GM21360 (cell line): ENCODE measurements at regions not wholly inside any gene's neighbourhood (a gene's known extent, or its start where the extent isn't known, plus 50 kb on each side); places are given as distances from the start of the nearest gene placed in this dataset.
"Not testable (repeated sequence)": the region's sequence is repeated elsewhere in the genome, so short reads cannot be mapped to it uniquely, and the experiment has no call there.

Source experiments
- ATAC-seq: cut with Tn5 transposase; IDR thresholded peaks from one replicate; pipeline ENCODE4 v1.9.1; 2021; ENCODE audit warnings: mild to moderate bottlenecking, moderate library complexity; ENCODE audit not compliant: unreplicated experiment

DNA sequence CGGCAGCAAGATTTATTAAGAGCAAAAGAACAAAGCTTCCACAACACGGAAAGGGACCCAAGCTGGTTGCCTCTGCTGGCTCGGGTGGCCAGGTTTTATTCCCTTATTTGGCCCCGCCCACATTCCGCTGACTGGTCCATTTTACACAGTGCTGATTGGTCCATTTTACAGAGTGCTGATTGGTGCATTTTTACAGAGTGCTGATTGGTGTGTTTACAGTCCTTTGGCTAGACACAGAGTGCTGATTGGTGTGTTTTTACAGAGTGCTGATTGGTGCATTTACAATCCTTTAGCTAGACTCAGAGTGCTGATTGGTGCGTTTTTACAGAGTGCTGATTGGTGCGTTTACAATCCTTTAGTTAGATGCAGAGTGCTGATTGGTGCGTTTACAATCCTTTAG lies 358.4 kb upstream of the PDE3A start:
- ATAC-seq, result not testable (repeated sequence)

DNA sequence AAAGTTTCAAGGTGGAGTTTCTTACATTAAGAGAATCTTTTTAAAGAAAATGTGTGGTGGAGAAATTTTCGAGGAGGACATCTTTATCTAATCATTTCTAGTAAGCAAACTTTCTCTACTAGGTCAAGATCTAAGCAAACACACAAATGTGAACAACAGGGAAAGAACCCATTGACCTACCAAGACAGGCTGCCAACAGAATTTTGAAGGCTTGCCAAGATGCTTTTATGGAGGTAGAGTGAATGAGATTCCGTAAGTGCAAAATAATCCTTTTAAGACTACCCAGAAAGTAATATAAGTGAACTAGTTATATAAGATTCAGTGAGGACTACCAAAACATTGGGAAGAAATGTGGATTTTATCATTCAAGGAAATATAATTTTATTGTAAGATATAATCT lies 357.1 kb upstream of the PDE3A start:
- no peak for ATAC-seq

DNA sequence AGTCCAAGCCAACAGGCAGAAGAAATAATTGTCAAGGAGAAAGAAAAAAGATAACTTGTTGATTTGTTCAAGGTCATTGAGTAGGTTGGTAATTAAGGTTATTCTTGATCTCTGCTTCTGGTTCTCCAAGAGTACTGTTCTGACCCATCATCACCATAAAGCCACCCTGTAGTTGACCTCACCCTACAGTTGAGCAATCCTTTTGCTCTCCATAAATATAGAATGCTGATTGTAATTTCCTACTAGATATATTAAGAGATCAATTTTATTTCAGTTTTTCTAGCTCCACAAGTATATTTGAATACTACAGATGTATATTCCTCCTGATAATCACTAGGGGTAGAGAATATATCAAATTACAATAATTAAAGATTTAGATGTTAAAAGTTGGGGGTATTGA lies 350.5 kb upstream of the PDE3A start:
- ATAC-seq, result no peak

DNA sequence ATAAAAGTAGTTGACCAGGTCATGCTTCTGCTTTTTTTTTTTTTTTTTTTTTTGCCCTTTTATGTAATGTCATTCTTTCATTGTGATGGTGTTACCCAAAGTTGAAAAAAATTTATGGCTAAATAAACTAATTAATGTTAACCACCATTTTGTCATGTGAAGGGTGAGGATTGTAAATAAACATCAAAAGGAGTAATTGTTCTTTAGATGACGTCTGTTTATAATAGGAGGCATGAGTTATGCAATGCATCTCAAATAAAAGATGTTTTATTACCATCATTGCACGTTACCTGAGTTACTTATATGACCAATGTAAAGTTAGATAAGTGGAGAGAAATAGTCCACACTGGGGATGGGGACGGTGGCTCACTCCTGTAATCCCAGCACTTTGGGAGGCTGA lies 349.9 kb upstream of the PDE3A start:
- ATAC-seq, result no peak

DNA sequence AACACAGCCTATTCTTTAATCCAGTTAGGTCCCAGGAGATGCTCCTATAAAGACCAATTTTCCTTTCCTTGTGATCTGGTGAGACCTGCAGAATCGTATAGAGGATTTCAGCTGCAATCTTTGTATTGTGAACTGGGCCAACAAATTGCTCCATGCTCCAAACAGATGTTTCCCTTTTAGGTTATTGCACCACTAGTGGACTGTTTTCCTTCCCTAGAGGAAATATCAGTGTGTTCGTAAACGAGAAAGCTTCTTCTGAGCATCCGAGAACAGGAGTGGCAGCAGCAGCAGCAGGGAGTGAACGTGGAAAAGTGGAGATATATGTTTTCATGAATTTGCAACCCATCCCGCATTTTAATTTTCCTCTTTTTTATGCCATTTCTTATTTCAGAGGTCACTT lies 344.1 kb upstream of the PDE3A start:
- ATAC-seq, result no peak

DNA sequence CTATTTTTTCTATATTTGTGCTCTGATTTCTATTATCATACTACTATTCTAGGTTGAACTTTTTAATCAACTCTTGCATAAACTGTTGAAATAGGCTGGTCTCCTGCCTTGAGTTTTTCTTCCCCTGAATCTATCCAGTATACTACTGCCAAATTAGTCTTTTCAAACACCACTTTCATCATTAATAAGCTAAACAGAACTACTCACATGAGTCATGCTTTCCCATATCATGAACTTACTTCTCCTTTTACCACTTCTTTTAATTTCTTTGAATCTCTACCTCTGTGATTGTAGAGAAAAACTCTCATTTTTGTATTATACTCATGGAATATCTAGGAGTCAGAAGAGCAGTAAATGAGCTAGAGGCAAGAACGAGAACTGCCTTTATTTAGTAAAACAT lies 340.3 kb upstream of the PDE3A start:
- no peak for ATAC-seq

DNA sequence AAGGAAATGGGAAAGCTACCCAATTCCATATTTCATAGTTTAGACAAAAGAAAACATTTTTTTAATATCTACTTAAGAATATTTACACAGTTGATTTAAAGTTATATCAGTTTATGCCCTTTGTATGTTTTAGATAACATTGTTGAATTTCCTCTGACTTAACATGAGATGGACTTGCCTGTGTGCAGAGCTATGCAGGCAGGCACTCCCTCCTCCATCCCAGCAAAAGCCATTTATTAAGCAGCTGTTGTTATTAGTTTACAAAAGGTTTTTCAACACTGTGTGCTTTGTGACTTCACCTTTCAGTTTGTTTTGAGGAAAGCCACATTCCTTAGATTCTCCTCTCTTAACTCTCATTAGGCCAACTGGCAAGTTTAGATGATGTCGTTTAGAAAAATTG lies 337.5 kb upstream of the PDE3A start:
- ATAC-seq, result no peak

DNA sequence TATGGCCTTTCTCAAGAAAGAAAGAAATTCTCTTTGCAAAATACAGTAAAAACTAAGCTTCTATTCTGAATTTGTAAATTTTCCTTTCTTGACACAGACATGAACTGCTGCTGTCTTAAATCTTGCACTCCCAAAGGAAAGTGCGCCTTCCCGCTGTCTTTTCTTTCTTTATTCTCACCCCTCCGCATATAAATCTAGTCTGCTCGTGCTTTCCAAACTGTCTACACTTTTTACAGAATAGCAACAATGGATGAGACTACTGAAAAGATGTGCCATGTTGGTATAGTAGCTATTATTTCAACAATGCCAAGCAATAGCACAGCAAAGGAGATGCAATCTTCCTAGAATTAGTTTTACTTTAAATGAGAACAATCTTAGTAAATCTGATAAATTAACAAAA lies 328.8 kb upstream of the PDE3A start:
- ATAC-seq, result no peak

DNA sequence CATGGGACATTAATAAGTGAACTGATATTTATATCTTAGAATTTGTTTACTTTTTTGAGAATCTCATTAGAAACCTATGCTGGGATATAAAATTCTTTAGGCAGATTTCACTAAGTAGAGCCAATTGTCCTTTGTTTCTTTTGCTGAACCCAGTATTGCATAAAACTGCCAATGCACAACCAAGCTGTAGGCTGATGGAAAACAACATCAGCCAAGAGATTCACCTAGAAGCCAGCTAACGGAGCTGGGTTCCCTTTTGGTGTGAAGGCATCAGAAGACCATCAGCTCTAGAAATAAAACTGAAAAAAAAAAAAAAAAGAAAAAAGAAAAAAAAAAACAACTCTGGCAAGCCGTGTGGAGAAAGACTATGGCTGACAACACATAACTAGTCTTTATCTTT lies 328.2 kb upstream of the PDE3A start:
- ATAC-seq, result no peak

DNA sequence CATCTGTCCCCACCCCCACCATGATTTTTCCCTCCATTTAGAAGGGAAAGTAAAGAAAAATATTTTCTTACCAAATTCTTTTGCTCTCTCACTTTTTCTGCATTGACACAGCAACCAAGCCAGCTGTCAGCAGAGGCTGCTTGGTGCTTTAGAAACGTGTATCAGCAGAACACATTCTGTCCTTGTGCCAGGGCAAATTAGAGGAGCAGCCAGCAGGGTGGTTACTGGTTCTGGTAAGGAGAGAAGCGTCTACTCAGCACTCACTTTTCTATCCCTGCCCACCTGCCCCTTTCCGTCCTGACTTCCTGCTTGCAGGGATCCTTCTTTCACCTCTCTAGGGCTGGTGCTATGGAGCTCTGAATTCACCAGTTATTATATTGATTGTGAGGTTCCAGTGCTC lies 327.5 kb upstream of the PDE3A start:
- ATAC-seq, result no peak

DNA sequence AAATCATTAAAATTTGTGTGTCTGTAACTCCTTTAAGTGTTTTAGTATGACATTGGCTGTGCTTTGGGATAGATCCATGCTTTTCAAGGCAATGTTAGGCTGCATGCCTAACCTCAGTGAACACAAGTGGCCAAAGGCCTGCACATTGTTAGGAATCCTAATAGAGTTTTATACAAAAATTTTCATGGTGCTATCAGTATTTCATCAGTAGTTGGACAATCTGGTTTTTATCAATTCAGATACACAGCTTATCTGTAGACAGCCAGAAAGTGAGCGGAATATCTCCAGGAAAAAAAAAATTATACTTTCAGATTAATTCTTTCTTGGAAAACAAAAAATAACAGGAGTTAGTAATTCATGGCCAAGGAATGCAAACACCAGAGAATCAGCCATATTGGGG lies 324.0 kb upstream of the PDE3A start:
- ATAC-seq, result no peak

DNA sequence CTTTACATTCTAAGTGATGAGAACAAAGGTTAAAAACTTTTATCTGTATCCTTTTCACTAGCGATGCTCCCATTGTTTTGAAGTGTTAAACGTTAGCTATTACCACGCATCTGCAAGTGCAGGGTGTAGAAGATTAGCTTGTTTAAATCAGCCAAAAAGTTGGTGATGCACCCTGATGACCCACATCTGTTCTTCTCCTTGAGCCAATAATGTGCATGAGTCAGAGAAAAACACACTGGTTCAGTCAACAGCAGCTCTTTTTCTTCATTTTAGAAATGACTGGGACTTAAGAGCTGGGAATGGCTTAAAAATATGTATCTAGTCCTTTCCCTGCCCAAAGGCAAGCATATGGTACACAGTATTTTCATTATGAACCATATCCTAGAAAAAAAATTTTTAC lies 323.5 kb upstream of the PDE3A start:
- ATAC-seq, result no peak

DNA sequence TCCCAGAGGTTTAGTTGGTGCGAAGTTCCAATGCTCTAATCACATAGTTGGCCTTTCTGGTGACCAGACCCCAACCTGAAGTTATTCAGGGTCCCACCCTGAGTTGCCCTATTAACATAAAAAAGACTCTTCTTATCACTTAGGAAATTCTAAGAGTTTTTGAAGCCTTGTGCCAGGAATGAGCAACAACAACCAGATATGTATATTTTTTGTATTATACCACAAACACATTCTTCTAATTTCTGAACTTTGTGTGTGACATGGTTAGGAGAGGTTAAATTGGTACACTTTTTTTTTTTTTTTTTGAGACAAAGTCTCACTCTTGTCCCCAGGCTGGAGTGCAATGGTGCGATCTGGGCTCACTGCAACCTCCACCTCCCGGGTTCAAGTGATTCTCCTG lies 320.4 kb upstream of the PDE3A start:
- no peak for ATAC-seq

DNA sequence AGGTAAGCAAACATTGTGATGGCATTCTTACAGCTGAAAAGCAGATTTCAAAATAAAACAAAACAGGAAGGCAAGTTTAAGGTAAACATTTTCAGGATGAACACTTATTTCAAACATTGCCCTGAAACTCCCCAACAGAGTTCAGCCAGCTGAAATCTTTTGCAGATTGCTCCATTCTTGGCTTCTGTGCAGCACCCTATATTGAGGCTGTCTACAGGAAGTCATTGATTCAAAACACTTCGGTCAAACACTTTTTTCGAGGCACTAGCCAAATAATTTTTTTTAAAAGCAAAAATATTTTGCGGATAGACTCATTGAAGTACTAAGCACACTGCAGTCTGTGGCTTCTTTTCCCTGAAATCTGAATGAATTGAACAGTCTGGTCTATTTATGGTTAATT lies 318.1 kb upstream of the PDE3A start:
- no peak for ATAC-seq

DNA sequence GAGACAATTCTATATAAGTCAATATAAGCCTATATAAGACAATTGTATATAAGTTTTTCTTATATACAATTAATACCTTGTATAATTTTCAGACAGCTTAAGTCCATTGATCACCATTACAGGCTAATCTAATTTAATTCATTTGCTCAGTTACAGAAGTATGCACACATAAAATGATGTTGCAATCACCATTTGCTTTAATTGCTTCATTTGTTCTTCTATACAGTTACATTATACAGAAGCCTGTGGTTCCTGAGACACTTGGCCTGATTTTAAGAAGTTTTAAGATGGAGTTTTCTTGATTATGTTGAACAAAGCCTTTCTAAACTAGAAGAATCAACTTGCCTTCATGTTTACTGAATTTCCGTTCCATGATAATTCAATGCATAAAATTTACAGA lies 314.6 kb upstream of the PDE3A start:
- no peak for ATAC-seq

DNA sequence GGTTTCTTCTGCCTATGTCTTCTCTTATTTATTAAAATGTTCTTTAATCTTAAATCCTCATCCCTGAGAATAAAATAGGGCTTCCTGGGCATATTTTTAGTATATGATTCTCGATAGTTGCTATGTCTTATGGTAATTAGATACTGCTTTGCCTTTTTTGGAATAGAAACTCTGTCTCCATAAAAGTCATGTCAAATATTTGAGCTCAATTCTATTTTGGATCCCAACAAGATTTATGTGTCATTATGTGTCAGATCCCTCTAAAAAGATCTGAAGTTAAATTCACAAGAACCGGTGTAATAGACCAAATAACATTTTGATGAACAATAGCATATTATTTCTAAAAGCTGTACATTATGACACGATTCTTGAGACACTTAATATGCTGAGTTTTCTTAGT lies 312.5 kb upstream of the PDE3A start:
- no peak for ATAC-seq

DNA sequence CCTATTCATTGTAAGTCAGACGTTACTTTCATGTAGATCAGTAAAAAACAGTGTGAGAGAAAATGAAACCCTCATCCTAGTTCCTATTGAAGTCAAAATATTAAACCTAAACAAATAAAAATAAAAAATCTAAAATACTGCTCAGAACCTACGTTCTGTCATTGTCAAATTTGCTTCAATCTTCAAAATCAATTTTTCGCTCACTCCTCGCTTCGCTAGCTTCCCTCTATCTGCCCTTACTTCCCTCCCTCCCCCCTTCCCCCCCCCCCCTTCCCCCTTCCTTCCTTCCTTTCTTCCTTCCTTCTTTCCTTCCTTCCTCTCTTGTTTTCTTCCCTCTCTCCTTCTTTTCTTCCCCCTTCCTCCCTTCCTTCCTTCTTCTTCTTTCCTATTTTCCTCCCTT lies 310.9 kb upstream of the PDE3A start:
- no peak for ATAC-seq

DNA sequence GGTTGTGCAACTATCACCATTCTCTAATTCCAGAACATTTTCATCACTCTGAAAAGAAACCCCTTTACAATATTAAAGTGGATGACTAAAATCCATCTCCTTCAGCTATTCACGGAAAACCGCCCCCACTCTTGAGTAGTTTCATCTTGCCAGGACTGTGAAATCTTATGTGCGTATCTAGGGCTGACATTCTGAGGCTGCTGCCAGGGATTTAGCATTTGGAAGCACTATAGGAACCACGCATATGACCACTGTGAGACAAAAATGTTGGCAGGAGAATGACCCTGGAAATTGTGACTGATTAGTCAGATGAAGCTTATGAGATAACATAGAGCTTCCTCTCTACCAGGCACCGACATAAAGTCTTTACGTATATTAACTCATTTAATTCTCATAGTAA lies 305.2 kb upstream of the PDE3A start:
- ATAC-seq, result no peak

DNA sequence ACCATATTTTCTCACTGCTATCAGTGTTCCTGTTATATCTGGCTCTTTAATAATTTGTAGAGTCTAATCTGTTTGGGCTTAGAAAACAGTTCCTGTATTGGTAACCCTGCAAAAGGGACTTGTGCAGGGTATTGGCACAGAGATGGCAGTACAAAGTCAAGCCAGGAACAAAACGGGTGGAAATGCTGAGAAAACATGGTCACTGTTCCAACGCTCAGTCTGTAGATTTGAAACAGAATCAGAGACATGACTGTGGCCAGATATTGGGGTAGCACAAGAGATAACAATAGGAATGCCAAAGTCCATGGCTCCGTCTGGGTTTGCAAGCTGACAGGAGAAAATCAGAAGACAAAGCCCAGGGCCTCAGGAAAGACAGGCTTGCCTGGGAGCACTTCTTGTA lies 290.7 kb upstream of the PDE3A start:
- ATAC-seq, result no peak

DNA sequence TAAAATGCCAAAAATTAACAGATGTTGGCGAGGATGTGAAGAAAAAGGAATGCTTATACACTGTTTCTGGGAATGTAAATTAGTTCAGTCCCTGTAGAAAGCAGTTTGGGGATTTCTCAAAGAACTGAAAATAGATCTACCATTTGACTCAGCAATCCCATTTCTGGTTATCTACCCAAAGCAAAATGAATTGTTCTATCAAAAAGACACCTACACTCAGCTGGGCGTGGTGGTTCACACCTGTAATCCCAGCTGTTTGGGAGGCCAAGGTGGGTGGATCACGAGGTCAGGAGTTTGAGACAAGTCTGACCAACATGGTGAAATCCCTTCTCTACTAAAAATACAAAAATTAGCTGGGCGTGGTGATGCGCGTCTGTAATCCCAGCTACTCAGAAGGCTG lies 279.3 kb upstream of the PDE3A start:
- ATAC-seq, result no peak

DNA sequence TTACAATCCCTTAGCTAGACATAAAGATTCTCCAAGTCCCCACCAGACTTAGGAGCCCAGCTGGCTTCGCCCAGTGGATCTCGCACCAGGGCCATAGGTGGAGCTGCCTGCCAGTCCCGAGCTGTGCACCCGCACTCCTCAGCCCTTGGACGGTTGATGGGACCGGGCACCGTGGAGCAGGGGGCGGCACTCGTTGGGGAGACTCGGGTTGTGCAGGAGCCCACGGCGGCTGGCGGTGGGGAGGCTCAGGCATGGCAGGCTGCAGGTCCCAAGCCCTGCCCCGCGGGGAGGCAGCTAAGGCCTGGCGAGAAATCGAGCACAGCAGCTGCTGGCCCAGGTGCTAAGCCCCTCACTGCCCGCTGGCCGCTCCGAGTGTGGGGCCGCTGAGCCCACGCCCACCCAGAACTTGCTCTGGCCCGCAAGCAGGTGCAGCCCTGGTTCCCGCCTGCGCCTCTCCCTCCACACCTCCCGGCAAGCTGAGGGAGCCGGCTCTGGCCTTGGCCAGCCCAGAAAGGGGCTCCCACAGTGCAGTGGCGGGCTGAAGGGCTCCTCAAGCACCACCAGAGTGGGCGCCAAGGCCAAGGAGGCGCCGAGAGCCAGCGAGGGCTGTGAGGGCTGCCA lies 275.0 kb upstream of the PDE3A start:
- ATAC-seq, result not testable (repeated sequence)

DNA sequence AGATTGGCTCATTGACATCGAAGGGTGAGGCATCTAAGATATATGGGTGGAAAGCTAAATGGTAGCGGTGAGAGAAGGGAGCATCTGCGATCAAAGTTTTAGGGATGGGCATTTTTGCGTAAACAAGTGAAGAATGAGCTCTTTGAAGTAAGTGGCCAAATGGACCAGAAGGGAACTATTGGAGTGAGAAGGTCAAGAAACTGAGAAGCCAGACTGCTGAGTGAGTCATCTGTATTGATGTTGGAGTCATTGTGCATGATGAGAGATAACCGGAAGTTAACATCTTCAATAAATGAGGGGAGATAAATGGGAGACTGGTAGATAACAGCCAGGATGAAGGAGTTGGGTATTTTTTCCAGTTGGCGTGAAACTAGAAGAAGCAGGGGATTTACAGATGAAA lies 271.9 kb upstream of the PDE3A start:
- ATAC-seq, result no peak

DNA sequence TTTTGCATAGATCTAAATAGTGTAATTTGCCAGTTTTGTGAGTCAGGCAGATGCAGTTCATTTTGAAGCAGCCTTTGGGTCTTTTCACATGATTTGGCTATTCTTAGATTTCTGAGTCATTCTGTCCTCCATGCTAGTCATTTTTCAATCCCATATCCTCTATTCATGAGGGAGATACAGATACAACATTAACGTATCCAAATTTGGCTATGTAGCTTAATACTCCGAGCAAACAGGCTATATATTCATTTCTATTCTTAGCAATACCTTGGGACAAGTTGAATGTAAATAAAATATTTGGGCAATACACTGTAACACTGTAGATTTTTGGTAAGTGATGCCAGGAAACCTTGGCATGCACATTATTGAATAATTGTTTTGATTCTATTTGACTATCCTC lies 270.7 kb upstream of the PDE3A start:
- peak; percentile 78 for ATAC-seq
